ENCODE measurements at regions not wholly inside any gene's neighbourhood (a gene's known extent, or its start where the extent isn't known, plus 50 kb on each side); places are given as distances from the start of the nearest gene placed in this dataset.

- no peak for DNase-seq
- Histone ChIP-seq H3K4me1 (no peaks in the 10 kb centered on the region), H3K4me3 (no peak overlapping the region), H3K27ac (no peak overlapping the region), H3K27me3 (no peaks in the 10 kb centered on the region), H3K36me3 (no peaks in the 10 kb centered on the region), H3K9me3 (no peaks in the 10 kb centered on the region)
- intact Hi-C loops (cut with DNase I; ENCODE audit: low total_unique reads) = no loop called here
- no peak for TF ChIP-seq POLR2AphosphoS5 (IDR thresholded peaks at IDR 0.05)
- TF ChIP-seq, protein P1, sequence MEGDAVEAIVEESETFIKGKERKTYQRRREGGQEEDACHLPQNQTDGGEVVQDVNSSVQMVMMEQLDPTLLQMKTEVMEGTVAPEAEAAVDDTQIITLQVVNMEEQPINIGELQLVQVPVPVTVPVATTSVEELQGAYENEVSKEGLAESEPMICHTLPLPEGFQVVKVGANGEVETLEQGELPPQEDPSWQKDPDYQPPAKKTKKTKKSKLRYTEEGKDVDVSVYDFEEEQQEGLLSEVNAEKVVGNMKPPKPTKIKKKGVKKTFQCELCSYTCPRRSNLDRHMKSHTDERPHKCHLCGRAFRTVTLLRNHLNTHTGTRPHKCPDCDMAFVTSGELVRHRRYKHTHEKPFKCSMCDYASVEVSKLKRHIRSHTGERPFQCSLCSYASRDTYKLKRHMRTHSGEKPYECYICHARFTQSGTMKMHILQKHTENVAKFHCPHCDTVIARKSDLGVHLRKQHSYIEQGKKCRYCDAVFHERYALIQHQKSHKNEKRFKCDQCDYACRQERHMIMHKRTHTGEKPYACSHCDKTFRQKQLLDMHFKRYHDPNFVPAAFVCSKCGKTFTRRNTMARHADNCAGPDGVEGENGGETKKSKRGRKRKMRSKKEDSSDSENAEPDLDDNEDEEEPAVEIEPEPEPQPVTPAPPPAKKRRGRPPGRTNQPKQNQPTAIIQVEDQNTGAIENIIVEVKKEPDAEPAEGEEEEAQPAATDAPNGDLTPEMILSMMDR (IDR thresholded peaks at IDR 0.05) = no peak
- TF ChIP-seq EP300 (IDR thresholded peaks at IDR 0.05; ENCODE audit: low read depth) = no peak
- in situ Hi-C loops (cut with MboI; ENCODE audit: low pct_ligation_motif_present in 1 of 4, low pct_unique_long_range_greater_than_20kb in 1 of 4, low sequenced_read_pairs in 3 of 4) = no loop called here
These were observed 934.6 kb downstream of the TUSC7 start for GRCh38 chr3:117644203-117644602.

- H3K27ac ChIP-seq = no peak overlapping the region
- H3K4me3 ChIP-seq = no peak overlapping the region
- H3K27me3 ChIP-seq = no peaks in the 10 kb centered on the region
- no peaks in the 10 kb centered on the region for H3K36me3 ChIP-seq
- no peak for DNase-seq
- H3K9me3 ChIP-seq = no peaks in the 10 kb centered on the region
- H3K4me1 ChIP-seq = peaks cover 0 to under 1% (median 0%) of the 10 kb centered on the region in 4 donors
- intact Hi-C loops (cut with DNase I; ENCODE audit: low total_unique reads) (no loop called here), in situ Hi-C loops (cut with MboI; ENCODE audit: low pct_ligation_motif_present in 1 of 4, low pct_unique_long_range_greater_than_20kb in 1 of 4, low sequenced_read_pairs in 3 of 4) (no loop called here)
- 89 to 91% methylated on average over 1 to 4 of the region's 4 CpGs for WGBS, 2 donors (ENCODE audit: low coverage in 1 of 2)
- TF ChIP-seq POLR2A (IDR thresholded peaks at IDR 0.05) (no peak), EP300 (IDR thresholded peaks at IDR 0.05; ENCODE audit: low read depth) (no peak), POLR2AphosphoS5 (IDR thresholded peaks at IDR 0.05) (no peak)
- TF ChIP-seq, protein P1 (IDR thresholded peaks at IDR 0.05) = no peak
These were observed 936.1 kb downstream of the TUSC7 start for GRCh38 chr3:117645561-117646242.

- WGBS, 2 donors (ENCODE audit: low coverage in 1 of 2) = 58 to 68% methylated on average over 2 of the region's 2 CpGs
- peaks cover 0 to 4% (median 0%) of the 10 kb centered on the region in 4 donors for H3K4me1 ChIP-seq
- no peak overlapping the region for H3K27ac ChIP-seq
- intact Hi-C loops (cut with DNase I; ENCODE audit: low total_unique reads) (no loop called here), in situ Hi-C loops (cut with MboI; ENCODE audit: low pct_ligation_motif_present in 1 of 4, low pct_unique_long_range_greater_than_20kb in 1 of 4, low sequenced_read_pairs in 3 of 4) (no loop called here)
- TF ChIP-seq POLR2A (IDR thresholded peaks at IDR 0.05) (no peak), POLR2AphosphoS5 (IDR thresholded peaks at IDR 0.05) (no peak), EP300 (IDR thresholded peaks at IDR 0.05; ENCODE audit: low read depth) (no peak)
- TF ChIP-seq, protein P1 (IDR thresholded peaks at IDR 0.05) = no peak
- no peak for DNase-seq
- H3K27me3 ChIP-seq = no peaks in the 10 kb centered on the region
- no peaks in the 10 kb centered on the region for H3K9me3 ChIP-seq
- no peaks in the 10 kb centered on the region for H3K36me3 ChIP-seq
- H3K4me3 ChIP-seq = no peak overlapping the region
These were observed 937.9 kb downstream of the TUSC7 start for GRCh38 chr3:117647435-117647834.

DNA sequence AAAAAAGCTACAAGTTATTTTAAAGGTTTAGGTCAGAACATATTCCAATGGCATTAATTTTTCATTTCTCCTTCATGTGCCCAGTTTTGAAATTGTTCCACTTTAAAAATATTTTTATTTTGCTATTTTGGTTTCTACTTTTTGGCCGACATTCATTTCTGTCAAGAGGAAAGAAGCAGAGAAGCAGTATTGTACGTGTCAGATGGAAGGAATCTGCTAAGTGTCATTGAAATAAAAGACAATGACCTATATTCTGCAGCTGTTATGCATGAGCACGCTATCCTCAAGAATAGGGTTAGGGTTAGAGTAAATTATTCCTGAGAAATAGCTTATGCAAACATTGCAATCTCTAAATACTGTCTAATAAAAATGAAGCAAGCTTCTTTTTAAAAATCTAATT, 941.7 kb downstream of the TUSC7 start:
- Histone ChIP-seq H3K27ac (no peak overlapping the region), H3K36me3 (no peaks in the 10 kb centered on the region), H3K27me3 (no peaks in the 10 kb centered on the region), H3K4me3 (no peak overlapping the region), H3K4me1 (peaks cover 0 to 4% (median 0%) of the 10 kb centered on the region in 4 donors), H3K9me3 (no peaks in the 10 kb centered on the region)
- no peak for TF ChIP-seq POLR2AphosphoS5 (IDR thresholded peaks at IDR 0.05)
- TF ChIP-seq, protein P1 (IDR thresholded peaks at IDR 0.05) = no peak
- TF ChIP-seq EP300 (IDR thresholded peaks at IDR 0.05; ENCODE audit: low read depth) = no peak
- no peak for TF ChIP-seq POLR2A (IDR thresholded peaks at IDR 0.05)
- no peak for DNase-seq
- in situ Hi-C loops (cut with MboI; ENCODE audit: low pct_ligation_motif_present in 1 of 4, low pct_unique_long_range_greater_than_20kb in 1 of 4, low sequenced_read_pairs in 3 of 4) (no loop called here), intact Hi-C loops (cut with DNase I; ENCODE audit: low total_unique reads) (no loop called here)
- WGBS, 2 donors (ENCODE audit: low coverage in 1 of 2) = 45 to 58% methylated on average over 3 of the region's 3 CpGs

Data from transverse colon (tissue), 4 donors.